ENCODE measurements at regions not wholly inside any gene's neighbourhood (a gene's known extent, or its start where the extent isn't known, plus 50 kb on each side); places are given as distances from the start of the nearest gene placed in this dataset.

- DNase-seq, result no peak
Measured at GRCh38 chr6:164427728-164428402, 881.5 kb downstream of the C6orf118 start.

GRCh38 chr6:164424489-164424888 is 884.9 kb downstream of the C6orf118 start:
- no peak for DNase-seq

GRCh38 chr6:164419099-164419498 is 890.3 kb downstream of the C6orf118 start:
- DNase-seq, result no peak

GRCh38 chr6:164418262-164418588 is 891.2 kb downstream of the C6orf118 start:
- no peak for DNase-seq

- no peak for DNase-seq
Measured at GRCh38 chr6:164417537-164418261, 891.7 kb downstream of the C6orf118 start.

- DNase-seq, result no peak
Measured at GRCh38 chr6:164415832-164416563, 893.4 kb downstream of the C6orf118 start.

GRCh38 chr6:164414695-164415094 is 894.7 kb downstream of the C6orf118 start:
- DNase-seq, result no peak

- DNase-seq, result no peak
Measured at GRCh38 chr6:164412566-164412965, 896.8 kb downstream of the C6orf118 start.

- DNase-seq, result no peak
Measured at GRCh38 chr6:164410017-164410416, 899.4 kb downstream of the C6orf118 start.

- no peak for DNase-seq
Measured at GRCh38 chr6:164409309-164410009, 899.9 kb downstream of the C6orf118 start.

- DNase-seq, result no peak
Measured at GRCh38 chr6:164408868-164409267, 900.5 kb downstream of the C6orf118 start.

- DNase-seq, result no peak
Measured at GRCh38 chr6:164404812-164405488, 904.5 kb downstream of the C6orf118 start.

- DNase-seq, result no peak
Measured at GRCh38 chr6:164401871-164402270, 907.5 kb downstream of the C6orf118 start.

- no peak for DNase-seq
Measured at GRCh38 chr6:164398647-164399046, 910.8 kb downstream of the C6orf118 start.

GRCh38 chr6:164396071-164397047 is 913.0 kb downstream of the C6orf118 start:
- DNase-seq, result no peak

- no peak for DNase-seq
Measured at GRCh38 chr6:164379795-164380194, 929.6 kb downstream of the C6orf118 start.

- no peak for DNase-seq
Measured at GRCh38 chr6:164378330-164378729, 931.1 kb downstream of the C6orf118 start.

- no peak for DNase-seq
Measured at GRCh38 chr6:164377348-164377918, 932.0 kb downstream of the C6orf118 start.

GRCh38 chr6:164370773-164371172 is 938.6 kb downstream of the C6orf118 start:
- DNase-seq, result no peak

- no peak for DNase-seq
Measured at GRCh38 chr6:164359441-164359840, 944.9 kb downstream of the QKI start.

GRCh38 chr6:164359036-164359435 is 944.5 kb downstream of the QKI start:
- no peak for DNase-seq
